Activated CD4-positive, alpha-beta memory T cell treated with anti-CD3 and anti-CD28 coated beads for 36 hours (primary cell): ENCODE measurements at regions not wholly inside any gene's neighbourhood (a gene's known extent, or its start where the extent isn't known, plus 50 kb on each side); places are given as distances from the start of the nearest gene placed in this dataset.

Experiments used
- CTCF ChIA-PET: fragments of 350-600 bp; sonication (Branson Sonifier 250); formaldehyde crosslinking; loops from one replicate; lab custom pipeline; 2021; ENCODE audit warnings: antibody characterized with exemption, inconsistent platforms; lab: Charles Lee
- POLR2A ChIA-PET: fragments of 350-600 bp; sonication (Branson Sonifier 250); formaldehyde crosslinking; loops from one replicate; lab custom pipeline; 2021; ENCODE audit warnings: antibody characterized with exemption; lab: Charles Lee
- DNase-seq: peaks from one replicate; pipeline ENCODE4 v3.0.0-alpha.2; 2020
- H3K27ac Mint-ChIP-seq: one replicate; pipeline ENCODE4 v1.8.0; 2021; ENCODE audit warnings: mixed read lengths
- H3K27me3 Mint-ChIP-seq: one replicate; pipeline ENCODE4 v1.8.0; 2021; ENCODE audit warnings: mixed read lengths
- H3K36me3 Mint-ChIP-seq: one replicate; pipeline ENCODE4 v1.8.0; 2021; ENCODE audit warnings: mixed read lengths
- H3K4me1 Mint-ChIP-seq: one replicate; pipeline ENCODE4 v1.8.0; 2021; ENCODE audit warnings: low read depth, mixed read lengths
- H3K4me3 Mint-ChIP-seq: one replicate; pipeline ENCODE4 v1.8.0; 2021; ENCODE audit warnings: mild to moderate bottlenecking, mixed read lengths
- H3K9me3 Mint-ChIP-seq: one replicate; pipeline ENCODE4 v1.8.0; 2021; ENCODE audit warnings: mixed read lengths
- intact Hi-C: fragments of 100-400 bp; cut with micrococcal nuclease; formaldehyde crosslinking; loops from one replicate; pipeline ENCODE4 v1.15.1; 2023

- no peak overlapping the region for H3K27ac Mint-ChIP-seq
- CTCF ChIA-PET: no interaction called here
- intact Hi-C loops: no loop called here
Measured at GRCh38 chr9:118640836-118641560, 728.2 kb downstream of the BRINP1 start.

GRCh38 chr9:118643118-118643517 is 726.1 kb downstream of the BRINP1 start:
- Mint-ChIP-seq H3K9me3 (peaks cover 41% of the 10 kb centered on the region), H3K4me3 (no peak overlapping the region), H3K27ac (no peak overlapping the region), H3K4me1 (no peaks in the 10 kb centered on the region), H3K27me3 (no peaks in the 10 kb centered on the region), H3K36me3 (no peaks in the 10 kb centered on the region)
- intact Hi-C loops: no loop called here
- DNase-seq: no peak
- POLR2A ChIA-PET: no interaction called here
- CTCF ChIA-PET: no interaction called here

More at GRCh38 chr9:118640836-118641560, 728.2 kb downstream of the BRINP1 start:
- H3K4me1 Mint-ChIP-seq: no peaks in the 10 kb centered on the region
- H3K27me3 Mint-ChIP-seq: no peaks in the 10 kb centered on the region
- DNase-seq: no peak
- peaks cover 38% of the 10 kb centered on the region for H3K9me3 Mint-ChIP-seq
- no peaks in the 10 kb centered on the region for H3K36me3 Mint-ChIP-seq
- no peak overlapping the region for H3K4me3 Mint-ChIP-seq
- POLR2A ChIA-PET: no interaction called here

- H3K36me3 Mint-ChIP-seq: no peaks in the 10 kb centered on the region
- intact Hi-C loops: no loop called here
- peaks cover 32% of the 10 kb centered on the region for H3K9me3 Mint-ChIP-seq
- H3K4me3 Mint-ChIP-seq: no peak overlapping the region
- no peak for DNase-seq
- ChIA-PET POLR2A (no interaction called here), CTCF (no interaction called here)
- H3K4me1 Mint-ChIP-seq: no peaks in the 10 kb centered on the region
- no peak overlapping the region for H3K27ac Mint-ChIP-seq
- no peaks in the 10 kb centered on the region for H3K27me3 Mint-ChIP-seq
Measured at GRCh38 chr9:118644066-118644465, 725.2 kb downstream of the BRINP1 start.

GRCh38 chr9:118647331-118647730 is 721.9 kb downstream of the BRINP1 start:
- H3K4me1 Mint-ChIP-seq: no peaks in the 10 kb centered on the region
- ChIA-PET POLR2A (no interaction called here), CTCF (no interaction called here)
- H3K36me3 Mint-ChIP-seq: no peaks in the 10 kb centered on the region
- DNase-seq: no peak
- H3K27ac Mint-ChIP-seq: no peak overlapping the region
- no peaks in the 10 kb centered on the region for H3K27me3 Mint-ChIP-seq
- H3K9me3 Mint-ChIP-seq: peaks cover 18% of the 10 kb centered on the region
- no peak overlapping the region for H3K4me3 Mint-ChIP-seq
- intact Hi-C loops: no loop called here

GRCh38 chr9:118650417-118650816 is 718.8 kb downstream of the BRINP1 start:
- Mint-ChIP-seq H3K27ac (no peak overlapping the region), H3K4me1 (no peaks in the 10 kb centered on the region), H3K27me3 (no peaks in the 10 kb centered on the region), H3K9me3 (peaks cover 13% of the 10 kb centered on the region), H3K4me3 (no peak overlapping the region), H3K36me3 (no peaks in the 10 kb centered on the region)
- no peak for DNase-seq
- CTCF ChIA-PET: no interaction called here
- intact Hi-C loops: no loop called here
- POLR2A ChIA-PET: no interaction called here

GRCh38 chr9:118651511-118651910 is 717.7 kb downstream of the BRINP1 start:
- CTCF ChIA-PET: no interaction called here
- no peaks in the 10 kb centered on the region for H3K36me3 Mint-ChIP-seq
- POLR2A ChIA-PET: no interaction called here

GRCh38 chr9:118652258-118652657 is 717.0 kb downstream of the BRINP1 start:
- Mint-ChIP-seq H3K36me3 (no peaks in the 10 kb centered on the region), H3K4me1 (no peaks in the 10 kb centered on the region), H3K27ac (no peak overlapping the region), H3K9me3 (no peaks in the 10 kb centered on the region), H3K4me3 (no peak overlapping the region), H3K27me3 (no peaks in the 10 kb centered on the region)
- POLR2A ChIA-PET: no interaction called here
- CTCF ChIA-PET: no interaction called here
- intact Hi-C loops: no loop called here
- DNase-seq: no peak

More at GRCh38 chr9:118651511-118651910, 717.7 kb downstream of the BRINP1 start:
- H3K4me3 Mint-ChIP-seq: no peak overlapping the region
- no peak overlapping the region for H3K27ac Mint-ChIP-seq
- intact Hi-C loops: no loop called here
- DNase-seq: no peak
- peaks cover 2% of the 10 kb centered on the region for H3K9me3 Mint-ChIP-seq
- H3K27me3 Mint-ChIP-seq: no peaks in the 10 kb centered on the region
- H3K4me1 Mint-ChIP-seq: no peaks in the 10 kb centered on the region

GRCh38 chr9:118652912-118653311 is 716.3 kb downstream of the BRINP1 start:
- Mint-ChIP-seq H3K27me3 (no peaks in the 10 kb centered on the region), H3K9me3 (peaks cover 2% of the 10 kb centered on the region), H3K4me1 (no peaks in the 10 kb centered on the region), H3K4me3 (no peak overlapping the region), H3K36me3 (no peaks in the 10 kb centered on the region), H3K27ac (no peak overlapping the region)
- ChIA-PET POLR2A (no interaction called here), CTCF (no interaction called here)
- DNase-seq: no peak
- intact Hi-C loops: no loop called here

GRCh38 chr9:118659011-118659410 is 710.2 kb downstream of the BRINP1 start:
- intact Hi-C loops: no loop called here
- CTCF ChIA-PET: no interaction called here

GRCh38 chr9:118665226-118665919 is 703.9 kb downstream of the BRINP1 start:
- Mint-ChIP-seq H3K4me1 (no peaks in the 10 kb centered on the region), H3K4me3 (no peak overlapping the region), H3K27me3 (no peaks in the 10 kb centered on the region), H3K36me3 (no peaks in the 10 kb centered on the region), H3K9me3 (no peaks in the 10 kb centered on the region), H3K27ac (no peak overlapping the region)
- intact Hi-C loops: no loop called here
- DNase-seq: no peak
- ChIA-PET POLR2A (no interaction called here), CTCF (no interaction called here)

More at GRCh38 chr9:118659011-118659410, 710.2 kb downstream of the BRINP1 start:
- Mint-ChIP-seq H3K4me3 (no peak overlapping the region), H3K27ac (no peak overlapping the region), H3K4me1 (no peaks in the 10 kb centered on the region), H3K27me3 (no peaks in the 10 kb centered on the region), H3K36me3 (no peaks in the 10 kb centered on the region), H3K9me3 (peaks cover 2% of the 10 kb centered on the region)
- POLR2A ChIA-PET: no interaction called here
- DNase-seq: no peak

GRCh38 chr9:118670011-118670953 is 699.0 kb downstream of the BRINP1 start:
- no peak overlapping the region for H3K4me3 Mint-ChIP-seq
- no peak overlapping the region for H3K27ac Mint-ChIP-seq
- no peaks in the 10 kb centered on the region for H3K36me3 Mint-ChIP-seq
- ChIA-PET CTCF (no interaction called here), POLR2A (no interaction called here)
- H3K27me3 Mint-ChIP-seq: no peaks in the 10 kb centered on the region
- no peak for DNase-seq
- intact Hi-C loops: no loop called here
- no peaks in the 10 kb centered on the region for H3K4me1 Mint-ChIP-seq
- no peaks in the 10 kb centered on the region for H3K9me3 Mint-ChIP-seq

- intact Hi-C loops: no loop called here
- Mint-ChIP-seq H3K27ac (no peak overlapping the region), H3K36me3 (no peaks in the 10 kb centered on the region), H3K4me3 (no peak overlapping the region), H3K4me1 (no peaks in the 10 kb centered on the region), H3K27me3 (no peaks in the 10 kb centered on the region), H3K9me3 (no peaks in the 10 kb centered on the region)
- ChIA-PET POLR2A (no interaction called here), CTCF (no interaction called here)
- no peak for DNase-seq
Measured at GRCh38 chr9:118674942-118675341, 694.3 kb downstream of the BRINP1 start.
